Fibroblast of skin of right biceps (primary cell): ENCODE measurements at regions not wholly inside any gene's neighbourhood (a gene's known extent, or its start where the extent isn't known, plus 50 kb on each side); places are given as distances from the start of the nearest gene placed in this dataset.
"Not testable (repeated sequence)": the region's sequence is repeated elsewhere in the genome, so short reads cannot be mapped to it uniquely, and the experiment has no call there.

Source experiments
- DNase-seq: peaks from one replicate; pipeline ENCODE4 v3.0.0-alpha.2; 2013

GRCh38 chr4:118410138-118410537 lies 57.3 kb upstream of the PRSS12 start:
- peak; percentile 92 for DNase-seq

DNA sequence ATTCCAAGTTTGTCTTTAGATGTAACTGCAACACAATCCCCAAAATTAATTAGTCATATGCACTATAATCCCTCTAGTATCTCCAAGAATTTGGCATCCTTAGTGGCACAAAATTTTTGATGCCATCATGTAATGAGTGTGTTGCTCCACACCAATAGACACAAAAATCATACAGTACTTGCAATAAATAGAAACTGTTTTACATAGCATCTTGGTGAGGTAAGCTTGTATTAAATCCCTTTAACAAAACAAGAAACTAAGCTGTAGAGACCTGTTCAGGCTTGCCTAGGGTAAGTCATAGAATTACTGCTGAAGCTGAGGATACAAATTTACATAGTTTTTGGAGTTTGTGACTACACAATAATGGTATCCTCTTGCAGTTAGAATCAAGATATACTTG lies 64.5 kb upstream of the PRSS12 start:
- peak; percentile 54 for DNase-seq

DNA sequence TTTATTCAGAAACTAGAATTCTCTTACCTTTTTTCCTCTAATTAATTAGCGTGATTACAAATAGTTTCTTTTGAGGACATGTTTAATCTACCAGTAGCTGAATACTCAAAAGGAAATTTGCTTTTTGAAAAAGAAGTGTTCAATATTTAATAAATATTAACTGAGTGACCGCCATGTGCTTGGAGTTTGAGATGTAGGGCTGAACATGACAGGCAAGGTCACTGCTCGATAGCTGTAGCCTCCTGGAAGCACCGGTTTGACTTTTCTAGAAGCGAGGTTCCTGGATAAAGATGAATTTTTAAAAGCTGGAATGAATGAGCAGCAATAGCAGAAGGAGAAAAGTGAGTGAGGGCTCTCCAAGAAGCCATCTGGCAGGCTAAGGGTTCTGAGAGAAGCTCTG lies 65.0 kb upstream of the PRSS12 start:
- not testable (repeated sequence) for DNase-seq

DNA sequence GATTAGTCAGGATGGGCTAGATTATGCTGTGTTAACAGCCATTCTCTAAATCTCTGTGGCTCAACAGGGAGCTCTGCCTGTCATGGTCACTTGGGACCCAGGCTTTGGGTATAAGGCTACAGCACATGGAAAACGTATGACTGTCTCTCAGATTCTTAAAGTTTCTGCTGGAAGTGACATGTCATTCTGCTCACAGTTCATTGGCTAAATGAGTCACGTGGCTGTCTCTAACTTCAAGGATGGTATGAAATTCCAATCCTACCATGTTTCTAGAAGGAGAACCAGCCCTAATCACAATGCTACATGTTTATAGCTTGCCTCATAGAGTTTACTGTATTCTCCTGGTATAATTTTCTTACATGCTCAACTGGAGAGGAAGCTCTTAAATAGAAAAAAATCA lies 65.6 kb upstream of the PRSS12 start:
- not testable (repeated sequence) for DNase-seq

DNA sequence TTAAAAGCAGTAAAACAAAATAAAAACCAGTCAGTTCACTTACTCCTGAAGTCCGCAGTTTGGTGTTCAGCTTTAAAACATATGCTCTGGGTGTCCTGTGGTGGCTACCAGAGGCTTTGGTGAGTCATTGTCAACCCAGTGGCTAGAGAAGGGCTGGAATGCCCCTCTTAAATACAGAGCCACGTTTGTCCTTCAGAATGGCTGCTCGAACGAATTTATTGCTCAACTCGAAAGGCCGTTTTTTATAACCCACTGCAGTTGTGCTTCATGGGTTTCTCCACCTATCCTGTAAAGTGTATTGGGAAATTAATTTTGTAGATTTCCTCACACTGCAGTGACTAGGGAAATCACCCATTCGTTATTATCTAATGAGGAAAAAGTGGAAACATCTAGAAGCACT lies 66.8 kb upstream of the PRSS12 start:
- not testable (repeated sequence) for DNase-seq

- DNase-seq = peak; percentile 60
Measured at GRCh38 chr4:118424062-118424461, 71.3 kb upstream of the PRSS12 start.

DNA sequence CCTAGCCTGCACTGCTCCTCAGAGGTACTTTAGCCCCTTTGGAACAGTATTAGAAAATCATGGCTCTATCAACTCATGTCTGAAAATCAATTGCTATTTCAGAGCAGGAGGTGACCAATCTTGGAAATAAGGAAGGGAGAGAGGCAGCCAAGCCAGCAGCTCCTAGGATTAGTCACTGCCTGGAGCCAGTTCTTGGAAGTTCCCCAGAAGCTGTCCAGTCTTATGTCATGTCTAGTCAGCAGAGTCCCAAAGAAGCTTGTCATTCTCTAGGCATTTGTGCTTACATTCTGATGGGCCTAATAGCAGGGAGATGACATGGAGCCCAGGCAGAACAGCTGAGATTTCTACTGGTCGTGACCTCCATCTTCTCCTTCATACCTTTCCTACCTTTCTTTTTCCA lies 76.1 kb upstream of the PRSS12 start:
- not testable (repeated sequence) for DNase-seq

DNA sequence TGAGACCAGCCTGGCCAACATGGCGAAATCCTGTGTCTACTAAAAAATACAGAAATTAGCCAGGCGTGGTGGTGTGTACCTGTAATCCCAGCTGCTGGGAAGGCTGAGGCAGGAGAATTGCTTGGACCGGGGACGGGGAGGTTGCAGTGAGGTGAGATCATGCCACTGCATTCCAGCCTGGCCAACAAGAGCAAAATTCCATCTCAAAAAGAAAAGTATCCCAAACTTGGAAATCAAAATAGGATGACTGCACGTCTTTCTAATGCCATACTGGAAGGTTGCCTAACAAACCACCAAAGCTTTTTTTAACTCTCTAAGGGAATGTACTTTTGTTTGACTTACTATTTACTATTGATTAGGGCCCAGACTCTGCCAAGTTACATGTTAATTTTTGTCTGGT lies 79.6 kb upstream of the PRSS12 start:
- DNase-seq = peak; percentile 25

- not testable (repeated sequence) for DNase-seq
Measured at GRCh38 chr4:118433612-118434375, 81.0 kb upstream of the PRSS12 start.

DNA sequence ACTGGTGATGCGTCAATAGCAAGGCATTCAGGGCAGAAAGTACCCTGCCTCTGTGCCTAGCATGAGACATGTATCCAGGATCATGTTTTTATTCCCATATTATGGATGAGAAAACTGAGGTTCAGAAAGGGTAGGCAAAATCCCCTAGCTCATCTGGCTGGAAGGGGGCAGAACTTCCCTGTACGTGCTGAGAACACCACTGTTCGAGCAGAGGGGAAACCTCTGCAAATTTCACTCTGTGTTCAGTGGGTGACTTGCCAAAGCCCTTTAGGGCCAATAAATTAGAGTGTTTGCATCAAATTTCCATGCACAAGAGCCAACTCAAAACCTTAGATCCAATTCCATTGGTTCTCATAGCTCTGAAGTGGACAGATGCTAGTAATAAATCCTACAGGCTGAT lies 82.6 kb upstream of the PRSS12 start:
- DNase-seq = not testable (repeated sequence)

- not testable (repeated sequence) for DNase-seq
Measured at GRCh38 chr4:118442115-118442837, 89.5 kb upstream of the PRSS12 start.

- not testable (repeated sequence) for DNase-seq
Measured at GRCh38 chr4:118447397-118447796, 94.6 kb upstream of the PRSS12 start.

- DNase-seq = peak; percentile 31
Measured at GRCh38 chr4:118454857-118455256, 102.1 kb upstream of the PRSS12 start.

DNA sequence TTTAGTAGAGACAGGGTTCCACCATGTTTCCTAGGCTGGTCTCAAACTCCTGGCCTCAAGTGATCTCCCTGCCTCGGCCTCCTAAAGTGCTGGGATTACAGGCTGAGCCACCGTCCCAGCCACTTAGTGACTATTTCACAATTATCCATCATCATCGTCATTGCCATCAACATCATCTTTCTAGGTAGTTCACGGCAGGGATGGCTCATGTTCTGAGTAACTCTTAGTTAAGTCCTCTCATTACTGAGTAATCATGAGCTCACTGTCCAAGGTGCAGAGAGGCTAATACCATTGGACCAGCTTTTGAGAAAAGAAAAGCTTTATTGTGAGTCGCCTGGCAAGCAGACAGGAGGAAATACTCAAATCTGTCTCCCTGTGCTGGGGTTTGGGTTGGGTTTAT lies 108.6 kb upstream of the PRSS12 start:
- peak; percentile 72 for DNase-seq

GRCh38 chr4:118465831-118466230 lies 113.0 kb upstream of the PRSS12 start:
- DNase-seq = peak; percentile 57

DNA sequence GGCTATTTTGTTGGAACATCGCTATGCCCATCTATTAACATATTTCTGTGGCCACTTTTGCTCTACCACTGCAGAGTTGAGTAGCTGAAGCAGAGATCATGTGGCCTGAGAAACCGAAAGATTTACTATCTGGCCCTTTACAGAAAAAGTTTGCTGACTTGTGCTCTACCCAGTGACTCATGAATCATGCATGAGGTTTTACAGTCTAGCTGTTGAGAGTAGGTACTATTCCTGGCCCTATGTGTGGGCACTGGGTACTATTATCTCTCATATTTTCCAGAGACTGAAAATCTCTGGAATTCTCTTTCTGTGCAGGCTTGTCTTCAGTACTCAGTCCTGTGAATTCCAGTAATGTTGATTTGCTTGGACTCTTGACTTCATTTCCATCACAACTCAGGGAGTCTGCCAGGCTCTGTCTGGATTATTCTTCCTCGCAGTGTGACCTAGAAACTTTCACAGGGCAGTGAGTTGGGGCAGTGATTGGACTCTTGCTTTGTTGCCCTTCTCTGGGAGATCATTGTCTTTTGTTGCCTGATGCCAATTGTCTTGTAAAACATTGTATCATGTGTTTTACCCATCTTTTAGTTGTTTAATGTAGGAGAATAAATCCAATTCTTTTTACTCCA lies 121.3 kb upstream of the PRSS12 start:
- DNase-seq = peak; percentile 55

- peak; percentile 68 for DNase-seq
Measured at GRCh38 chr4:118474771-118475170, 122.0 kb upstream of the PRSS12 start.

DNA sequence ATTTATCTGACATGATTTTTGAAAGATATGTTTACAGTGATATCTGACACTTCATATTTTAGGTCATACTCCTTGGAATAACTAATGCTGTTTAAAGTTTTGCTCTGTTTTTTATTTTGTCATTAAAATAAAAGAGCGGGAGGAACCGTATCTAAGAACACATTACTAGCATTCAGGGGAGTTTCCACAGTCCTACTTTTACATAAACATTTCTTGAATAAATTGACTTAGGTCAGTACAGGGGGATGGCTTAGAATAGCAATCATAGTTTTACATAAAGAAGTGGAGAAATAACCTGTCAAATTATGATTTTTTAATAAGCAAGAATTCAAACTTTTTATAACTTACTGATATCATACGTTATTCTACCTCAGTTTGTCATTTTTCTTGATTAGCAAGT lies 123.1 kb upstream of the PRSS12 start:
- DNase-seq = not testable (repeated sequence)

GRCh38 chr4:118477826-118478225 lies 125.0 kb upstream of the PRSS12 start:
- DNase-seq = not testable (repeated sequence)

DNA sequence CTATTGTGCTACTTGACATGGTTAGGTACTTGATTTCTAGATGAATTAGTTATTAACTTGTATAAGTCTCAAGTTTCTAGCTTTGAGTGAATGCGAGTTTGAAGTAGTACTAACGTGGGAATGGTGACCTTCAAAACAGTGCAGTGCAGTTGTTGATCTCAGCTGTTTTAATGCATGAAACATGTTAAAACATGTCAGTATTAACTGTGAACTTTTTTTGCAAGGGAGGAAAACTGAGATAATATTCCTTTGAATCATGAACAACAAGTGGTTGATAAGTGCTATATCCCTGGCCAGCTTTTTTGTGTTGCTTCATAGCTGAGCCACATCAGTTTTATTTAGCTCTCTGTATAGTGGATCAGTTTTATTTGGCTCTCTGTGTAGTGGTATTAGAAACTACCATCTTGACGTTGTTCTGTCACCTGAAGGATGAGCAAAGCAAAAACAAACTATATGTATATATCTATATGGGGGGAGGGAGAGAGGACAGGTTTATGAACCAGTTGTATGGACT lies 133.1 kb upstream of the PRSS12 start:
- not testable (repeated sequence) for DNase-seq

DNA sequence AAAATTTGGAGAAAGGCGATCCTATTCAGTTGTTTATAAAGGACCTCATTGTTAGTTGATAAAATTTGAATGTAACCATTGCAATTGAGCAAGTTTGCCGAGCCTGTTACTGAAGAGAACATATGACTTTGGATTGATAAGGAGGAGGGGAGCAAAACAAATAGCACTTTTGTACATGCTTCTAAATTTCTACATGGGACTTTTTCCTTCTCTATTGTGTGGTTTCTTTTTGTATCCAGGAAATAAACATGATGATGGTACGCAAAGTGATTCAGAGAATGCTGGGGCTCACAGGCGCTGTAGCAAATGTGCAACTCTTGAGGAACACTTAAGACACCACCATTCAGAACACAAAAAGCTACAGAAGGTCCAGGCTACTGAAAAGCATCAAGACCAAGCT lies 140.2 kb upstream of the PRSS12 start:
- DNase-seq = not testable (repeated sequence)

GRCh38 chr4:118494437-118494836 lies 141.6 kb upstream of the PRSS12 start:
- not testable (repeated sequence) for DNase-seq

- not testable (repeated sequence) for DNase-seq
Measured at GRCh38 chr4:118502967-118503366, 150.2 kb upstream of the PRSS12 start.
